AG04449 (cell line): ENCODE measurements at regions not wholly inside any gene's neighbourhood (a gene's known extent, or its start where the extent isn't known, plus 50 kb on each side); places are given as distances from the start of the nearest gene placed in this dataset.
"Not testable (repeated sequence)": the region's sequence is repeated elsewhere in the genome, so short reads cannot be mapped to it uniquely, and the experiment has no call there.

Source experiments
- CTCF ChIA-PET: fragments of 350-600 bp; formaldehyde crosslinking; extraction: SDS; loops from one replicate; lab custom pipeline; 2021; ENCODE audit warnings: antibody characterized with exemption; lab: Yijun Ruan, JAX
- POLR2A ChIA-PET: fragments of 400-600, 350-600 bp; formaldehyde crosslinking; extraction: SDS; loops from one replicate; lab custom pipeline; 2020; ENCODE audit warnings: antibody characterized with exemption, inconsistent platforms; lab: Yijun Ruan, JAX
- DNase-seq: peaks from one replicate; pipeline ENCODE4 v3.0.0-alpha.2; 2010; ENCODE audit warnings: low read depth, low spot score
- H3K4me3 ChIP-seq: 2 replicates; pipeline ENCODE4 v1.5.1; 2011; ENCODE audit warnings: low read depth, mild to moderate bottlenecking, control low read depth, low read length
- CTCF ChIP-seq: IDR thresholded peaks from one replicate; pipeline ENCODE4 v1.5.1; 2011; ENCODE audit warnings: mild to moderate bottlenecking, moderate library complexity, low read length, control low read depth, inconsistent platforms; ENCODE audit not compliant: insufficient read depth; ENCODE audit errors: missing control alignments

DNA sequence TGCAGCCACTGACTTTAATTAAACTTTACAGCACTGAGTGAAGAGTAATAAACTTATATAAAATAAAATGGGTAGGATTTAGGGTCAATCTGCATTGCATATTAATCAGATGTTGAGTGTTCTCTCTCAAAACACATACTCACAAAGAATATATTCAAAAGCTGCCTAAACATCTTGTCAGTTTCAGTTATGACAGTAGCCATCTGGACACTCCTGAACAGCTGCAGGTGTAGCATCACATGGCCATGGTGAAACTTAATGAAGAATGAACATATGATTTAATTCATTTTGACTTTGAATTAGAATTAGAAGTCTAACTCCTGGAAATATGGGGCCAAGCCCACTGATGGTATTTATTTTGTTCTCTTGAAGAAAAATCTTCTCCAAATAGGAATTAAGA, 684.3 kb upstream of the RAG2 start:
- CTCF ChIA-PET = no interaction called here
- no peak for DNase-seq
- POLR2A ChIA-PET = no interaction called here
- no peak overlapping the region for H3K4me3 ChIP-seq
- TF ChIP-seq CTCF = no peak

DNA sequence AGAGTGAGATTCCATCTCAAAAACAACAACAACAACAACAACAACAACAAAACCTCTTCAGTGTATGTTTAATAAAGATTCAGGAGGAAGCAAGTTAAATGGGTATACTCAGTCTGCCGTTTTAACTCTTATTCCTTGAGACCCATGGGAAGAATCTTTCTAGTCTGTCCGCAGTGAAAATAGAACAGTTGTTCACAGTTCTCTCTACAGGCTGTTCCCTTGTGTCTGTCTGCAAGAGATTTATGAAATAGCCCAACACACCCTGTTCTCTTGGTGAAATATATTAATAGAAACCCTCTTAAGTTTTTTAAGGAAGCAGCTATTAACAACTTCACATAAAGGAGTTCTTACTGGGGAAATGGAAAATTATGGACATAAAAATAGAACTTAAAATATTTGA, 682.2 kb upstream of the RAG2 start:
- TF ChIP-seq CTCF = no peak
- no peak for DNase-seq
- ChIA-PET POLR2A (no interaction called here), CTCF (no interaction called here)
- H3K4me3 ChIP-seq = no peak overlapping the region

- no peak overlapping the region for H3K4me3 ChIP-seq
- POLR2A ChIA-PET = no interaction called here
- DNase-seq = no peak
- no peak for TF ChIP-seq CTCF
- CTCF ChIA-PET = no interaction called here
These were observed 679.9 kb upstream of the RAG2 start for GRCh38 chr11:37277896-37278465.

GRCh38 chr11:37264783-37265182, 666.7 kb upstream of the RAG2 start:
- CTCF ChIA-PET = no interaction called here
- no peak overlapping the region for H3K4me3 ChIP-seq
- POLR2A ChIA-PET = no interaction called here
- no peak for TF ChIP-seq CTCF
- no peak for DNase-seq

GRCh38 chr11:37264060-37264459, 666.0 kb upstream of the RAG2 start:
- TF ChIP-seq CTCF = no peak
- POLR2A ChIA-PET = no interaction called here

GRCh38 chr11:37263467-37263866, 665.4 kb upstream of the RAG2 start:
- CTCF ChIA-PET, DNase-seq, H3K4me3 ChIP-seq, POLR2A ChIA-PET: not testable (repeated sequence)

More at GRCh38 chr11:37264060-37264459, 666.0 kb upstream of the RAG2 start:
- CTCF ChIA-PET = no interaction called here
- no peak for DNase-seq
- no peak overlapping the region for H3K4me3 ChIP-seq

- no peak overlapping the region for H3K4me3 ChIP-seq
- TF ChIP-seq CTCF = no peak
- POLR2A ChIA-PET = no interaction called here
- DNase-seq = no peak
- CTCF ChIA-PET = no interaction called here
These were observed 661.7 kb upstream of the RAG2 start for GRCh38 chr11:37259734-37260133.
